ENCODE measurements at regions not wholly inside any gene's neighbourhood (a gene's known extent, or its start where the extent isn't known, plus 50 kb on each side); places are given as distances from the start of the nearest gene placed in this dataset.

GRCh38 chr1:95383111-95383510, 149.1 kb downstream of the RWDD3 start:
- Mint-ChIP-seq H3K36me3 (ENCODE audit: low read depth) (no peaks in the 10 kb centered on the region), H3K27me3 (ENCODE audit: low read depth) (no peaks in the 10 kb centered on the region), H3K4me3 (no peak overlapping the region), H3K27ac (no peak overlapping the region), H3K9me3 (no peaks in the 10 kb centered on the region), H3K4me1 (ENCODE audit: low read depth) (no peaks in the 10 kb centered on the region)
- DNase-seq (ENCODE audit: low spot score), result no peak

- Mint-ChIP-seq H3K36me3 (ENCODE audit: low read depth) (no peaks in the 10 kb centered on the region), H3K4me3 (no peak overlapping the region), H3K27ac (no peak overlapping the region), H3K27me3 (ENCODE audit: low read depth) (no peaks in the 10 kb centered on the region), H3K4me1 (ENCODE audit: low read depth) (no peaks in the 10 kb centered on the region), H3K9me3 (no peaks in the 10 kb centered on the region)
- no peak for DNase-seq (ENCODE audit: low spot score)
These were observed 150.6 kb downstream of the RWDD3 start for GRCh38 chr1:95384567-95384966.

DNA sequence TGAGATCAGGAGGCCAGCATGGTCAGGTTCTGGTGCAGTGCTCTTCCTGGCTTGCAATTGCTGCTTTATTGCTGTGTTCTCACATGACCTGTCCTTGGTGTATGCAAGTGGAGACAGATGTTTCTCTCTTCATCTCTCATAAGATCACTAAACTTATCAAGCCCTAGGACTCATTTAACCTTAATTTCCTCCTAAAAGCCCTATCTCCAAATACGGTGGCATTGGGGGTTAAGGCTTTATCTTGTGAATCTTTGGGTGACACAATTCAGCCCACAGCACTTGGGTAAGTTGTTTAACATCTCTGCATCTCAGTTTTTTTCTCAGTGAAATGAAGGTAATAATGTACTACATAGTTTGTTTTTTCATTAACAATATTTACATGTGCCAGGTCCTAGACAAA, 152.4 kb downstream of the RWDD3 start:
- Mint-ChIP-seq H3K36me3 (ENCODE audit: low read depth) (no peaks in the 10 kb centered on the region), H3K9me3 (no peaks in the 10 kb centered on the region), H3K27me3 (ENCODE audit: low read depth) (no peaks in the 10 kb centered on the region), H3K4me1 (ENCODE audit: low read depth) (no peaks in the 10 kb centered on the region), H3K4me3 (no peak overlapping the region), H3K27ac (no peak overlapping the region)
- DNase-seq (ENCODE audit: low spot score), result no peak

DNA sequence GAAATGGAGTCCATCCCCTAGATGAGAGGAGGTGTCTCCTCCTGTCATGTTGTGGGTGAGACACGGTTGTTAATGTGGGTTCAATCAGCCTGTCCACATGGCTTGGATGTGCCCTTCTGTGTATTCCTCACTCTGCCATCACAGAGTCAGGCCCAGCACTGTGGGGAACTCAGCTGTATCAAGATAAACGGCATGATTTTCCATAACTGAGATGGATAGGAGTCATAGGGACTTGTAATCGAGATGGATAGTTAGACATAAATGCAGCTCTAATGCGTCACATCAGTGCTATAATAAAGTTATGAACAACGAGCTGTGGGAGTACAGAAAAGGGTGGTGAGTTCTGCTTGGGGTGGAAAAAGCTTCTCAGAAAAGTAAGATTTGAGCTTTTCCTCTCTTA, 152.9 kb downstream of the RWDD3 start:
- no peaks in the 10 kb centered on the region for H3K9me3 Mint-ChIP-seq
- no peak for DNase-seq (ENCODE audit: low spot score)
- no peak overlapping the region for H3K27ac Mint-ChIP-seq
- H3K4me3 Mint-ChIP-seq, result no peak overlapping the region
- no peaks in the 10 kb centered on the region for H3K36me3 Mint-ChIP-seq (ENCODE audit: low read depth)
- H3K27me3 Mint-ChIP-seq (ENCODE audit: low read depth), result no peaks in the 10 kb centered on the region
- no peaks in the 10 kb centered on the region for H3K4me1 Mint-ChIP-seq (ENCODE audit: low read depth)

DNA sequence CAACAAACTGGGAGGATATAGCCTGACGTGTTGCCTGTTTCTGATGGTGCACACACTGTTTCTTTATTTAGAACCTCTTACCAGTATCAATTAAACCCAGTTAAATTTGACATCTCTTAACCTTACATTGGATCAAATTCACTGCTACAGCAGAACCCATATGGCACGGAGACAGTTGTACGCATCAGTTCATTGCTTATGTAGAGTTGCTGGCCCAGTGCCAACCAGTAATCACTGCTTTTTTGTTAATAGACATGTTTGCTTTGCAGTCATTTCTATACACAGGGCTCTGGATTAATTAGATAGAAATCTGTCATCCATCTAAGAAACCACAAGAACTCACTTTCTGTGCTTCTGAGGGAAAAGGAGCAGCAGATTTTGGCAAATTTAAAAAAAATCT, 154.0 kb downstream of the RWDD3 start:
- Mint-ChIP-seq H3K9me3 (no peaks in the 10 kb centered on the region), H3K27me3 (ENCODE audit: low read depth) (no peaks in the 10 kb centered on the region), H3K27ac (no peak overlapping the region)

DNA sequence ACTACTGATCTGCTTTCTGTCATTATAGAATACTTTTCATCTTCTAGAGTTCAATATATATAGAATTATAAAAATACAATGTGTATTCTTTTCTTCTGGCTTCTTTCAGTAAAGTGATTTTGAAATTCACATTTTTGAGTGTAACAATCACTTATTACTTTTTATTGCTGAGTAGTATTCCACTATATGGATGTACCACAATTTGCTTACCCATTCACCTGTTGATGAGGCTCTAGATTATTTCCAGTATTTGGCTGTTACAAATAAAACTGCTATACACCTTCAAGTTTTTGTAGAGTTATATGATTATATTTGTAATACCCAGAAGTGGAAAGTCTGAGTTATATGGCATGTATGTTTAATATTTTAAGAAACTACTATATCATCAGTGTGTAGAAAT, 159.4 kb downstream of the RWDD3 start:
- H3K27ac Mint-ChIP-seq, result no peak overlapping the region
- H3K9me3 Mint-ChIP-seq, result no peaks in the 10 kb centered on the region

More for the DNA sequence above, 154.0 kb downstream of the RWDD3 start:
- no peaks in the 10 kb centered on the region for H3K36me3 Mint-ChIP-seq (ENCODE audit: low read depth)
- no peak for DNase-seq (ENCODE audit: low spot score)
- H3K4me3 Mint-ChIP-seq, result no peak overlapping the region
- H3K4me1 Mint-ChIP-seq (ENCODE audit: low read depth), result no peaks in the 10 kb centered on the region

GRCh38 chr1:95396557-95396956, 162.5 kb downstream of the RWDD3 start:
- Mint-ChIP-seq H3K4me3 (no peak overlapping the region), H3K4me1 (ENCODE audit: low read depth) (no peaks in the 10 kb centered on the region), H3K27ac (no peak overlapping the region), H3K36me3 (ENCODE audit: low read depth) (no peaks in the 10 kb centered on the region), H3K9me3 (no peaks in the 10 kb centered on the region), H3K27me3 (ENCODE audit: low read depth) (no peaks in the 10 kb centered on the region)
- no peak for DNase-seq (ENCODE audit: low spot score)

More for the DNA sequence above, 159.4 kb downstream of the RWDD3 start:
- Mint-ChIP-seq H3K36me3 (ENCODE audit: low read depth) (no peaks in the 10 kb centered on the region), H3K4me1 (ENCODE audit: low read depth) (no peaks in the 10 kb centered on the region), H3K27me3 (ENCODE audit: low read depth) (no peaks in the 10 kb centered on the region), H3K4me3 (no peak overlapping the region)
- no peak for DNase-seq (ENCODE audit: low spot score)

DNA sequence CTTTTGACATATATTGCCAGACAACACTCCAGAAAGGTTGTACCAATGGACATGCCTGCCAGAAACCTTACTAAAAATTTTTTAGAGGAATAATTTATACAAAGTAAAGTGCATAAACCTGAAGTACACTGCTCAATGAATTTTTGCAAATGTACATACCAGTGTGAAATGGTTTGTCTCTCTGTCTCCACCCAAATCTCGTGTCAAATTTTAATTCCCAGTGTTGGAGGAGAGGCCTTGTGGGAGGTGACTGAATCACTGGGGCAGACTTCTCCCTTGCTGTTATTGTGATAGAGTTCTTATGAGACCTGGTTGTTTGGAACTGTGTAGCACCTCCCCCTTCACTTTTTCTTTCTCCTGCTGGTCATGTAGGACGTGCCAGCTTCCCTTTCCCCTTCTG, 168.8 kb downstream of the RWDD3 start:
- DNase-seq (ENCODE audit: low spot score), result no peak
- no peak overlapping the region for H3K4me3 Mint-ChIP-seq
- peaks cover 3% of the 10 kb centered on the region for H3K9me3 Mint-ChIP-seq
- H3K4me1 Mint-ChIP-seq (ENCODE audit: low read depth), result no peaks in the 10 kb centered on the region
- no peaks in the 10 kb centered on the region for H3K27me3 Mint-ChIP-seq (ENCODE audit: low read depth)
- no peak overlapping the region for H3K27ac Mint-ChIP-seq
- H3K36me3 Mint-ChIP-seq (ENCODE audit: low read depth), result no peaks in the 10 kb centered on the region

DNA sequence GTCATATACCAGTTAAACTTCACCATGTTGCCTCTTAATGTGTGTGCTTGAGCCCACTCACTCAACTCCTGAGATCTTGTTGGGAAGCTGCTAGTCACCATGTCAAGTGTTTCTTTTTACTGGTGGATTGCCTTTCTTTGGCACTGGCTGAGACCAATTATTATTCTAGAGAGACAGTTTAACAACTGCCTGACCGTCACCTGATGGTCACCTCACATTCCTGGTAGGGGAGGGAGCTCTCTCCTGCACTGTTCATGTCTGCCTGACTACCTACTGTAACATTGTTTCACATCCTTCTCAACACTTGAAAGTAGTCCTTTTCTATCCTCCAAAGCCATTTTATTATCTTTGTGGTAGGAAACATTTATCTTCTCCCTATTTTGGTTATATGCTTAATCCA, 172.3 kb downstream of the RWDD3 start:
- no peak overlapping the region for H3K27ac Mint-ChIP-seq
- peaks cover 3% of the 10 kb centered on the region for H3K9me3 Mint-ChIP-seq
- no peak overlapping the region for H3K4me3 Mint-ChIP-seq
- no peak for DNase-seq (ENCODE audit: low spot score)
- H3K27me3 Mint-ChIP-seq (ENCODE audit: low read depth), result no peaks in the 10 kb centered on the region
- H3K36me3 Mint-ChIP-seq (ENCODE audit: low read depth), result no peaks in the 10 kb centered on the region
- no peaks in the 10 kb centered on the region for H3K4me1 Mint-ChIP-seq (ENCODE audit: low read depth)

DNA sequence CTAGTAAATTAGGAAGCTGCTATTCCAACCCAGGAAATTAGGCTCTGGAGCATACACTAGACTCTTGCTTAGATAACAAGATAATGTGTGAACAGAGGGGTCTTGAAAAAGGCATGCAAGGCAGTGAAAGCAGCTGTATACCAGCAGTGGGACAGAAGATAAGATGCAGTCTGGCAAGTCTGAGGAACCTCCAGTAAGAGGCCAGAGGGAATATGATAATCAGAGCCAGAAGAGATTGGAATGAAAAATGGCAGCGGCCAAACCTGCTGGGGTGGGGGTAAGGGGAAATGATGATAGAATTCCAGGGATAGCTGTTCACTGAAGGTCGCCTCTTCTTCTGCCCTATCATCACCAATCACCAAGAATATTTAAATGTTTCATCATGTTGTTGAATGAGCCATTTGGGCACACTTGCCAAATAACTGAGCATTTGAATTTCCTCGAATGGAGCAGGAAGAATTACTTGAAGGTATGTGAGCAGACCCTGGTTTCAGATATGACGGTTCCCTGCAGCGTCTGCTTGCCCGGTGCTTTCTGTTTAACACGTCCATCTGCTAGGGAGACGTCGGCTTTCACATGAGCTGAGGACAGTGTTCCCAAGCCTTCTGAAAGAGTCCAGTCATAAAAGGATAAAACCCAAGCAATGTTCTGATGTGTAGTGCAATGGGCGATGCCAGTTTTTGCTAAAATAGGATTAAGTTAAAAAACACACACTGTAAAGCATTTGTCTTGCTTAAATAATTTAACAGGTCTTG, 173.3 kb downstream of the RWDD3 start:
- no peak overlapping the region for H3K4me3 Mint-ChIP-seq
- no peak overlapping the region for H3K27ac Mint-ChIP-seq
- H3K36me3 Mint-ChIP-seq (ENCODE audit: low read depth), result no peaks in the 10 kb centered on the region
- H3K27me3 Mint-ChIP-seq (ENCODE audit: low read depth), result no peaks in the 10 kb centered on the region
- no peak for DNase-seq (ENCODE audit: low spot score)
- peaks cover 3% of the 10 kb centered on the region for H3K9me3 Mint-ChIP-seq
- no peaks in the 10 kb centered on the region for H3K4me1 Mint-ChIP-seq (ENCODE audit: low read depth)

DNA sequence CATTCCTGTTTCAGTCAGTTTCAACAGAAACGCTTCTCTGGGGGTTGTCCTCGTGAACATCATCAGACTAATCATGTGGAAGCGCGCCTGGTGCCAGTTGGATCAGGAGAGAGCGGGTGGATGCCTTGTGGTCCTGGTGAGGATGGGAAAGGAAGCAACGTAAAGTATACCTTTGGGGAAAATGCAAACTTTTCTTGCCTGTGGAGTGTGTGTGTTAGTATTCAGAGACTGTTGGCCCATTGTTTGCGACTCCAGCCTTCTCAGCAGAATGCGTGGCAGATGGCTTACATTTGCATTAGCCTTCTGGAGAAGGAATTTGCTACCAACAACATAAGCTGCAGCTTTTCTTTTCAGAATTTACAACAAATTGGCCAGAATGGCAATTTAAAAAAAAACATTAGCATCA, 173.9 kb downstream of the RWDD3 start:
- peaks cover 3% of the 10 kb centered on the region for H3K9me3 Mint-ChIP-seq
- no peak overlapping the region for H3K27ac Mint-ChIP-seq
- no peak overlapping the region for H3K4me3 Mint-ChIP-seq
- no peaks in the 10 kb centered on the region for H3K27me3 Mint-ChIP-seq (ENCODE audit: low read depth)
- DNase-seq (ENCODE audit: low spot score), result no peak
- H3K36me3 Mint-ChIP-seq (ENCODE audit: low read depth), result no peaks in the 10 kb centered on the region
- H3K4me1 Mint-ChIP-seq (ENCODE audit: low read depth), result no peaks in the 10 kb centered on the region

GRCh38 chr1:95408507-95409136, 174.6 kb downstream of the RWDD3 start:
- H3K36me3 Mint-ChIP-seq (ENCODE audit: low read depth), result no peaks in the 10 kb centered on the region
- H3K4me3 Mint-ChIP-seq, result no peak overlapping the region
- DNase-seq (ENCODE audit: low spot score), result no peak
- peaks cover 1% of the 10 kb centered on the region for H3K9me3 Mint-ChIP-seq
- no peaks in the 10 kb centered on the region for H3K27me3 Mint-ChIP-seq (ENCODE audit: low read depth)
- H3K4me1 Mint-ChIP-seq (ENCODE audit: low read depth), result no peaks in the 10 kb centered on the region
- no peak overlapping the region for H3K27ac Mint-ChIP-seq

- H3K4me1 Mint-ChIP-seq (ENCODE audit: low read depth), result no peaks in the 10 kb centered on the region
- DNase-seq (ENCODE audit: low spot score), result no peak
- H3K27ac Mint-ChIP-seq, result no peak overlapping the region
- no peaks in the 10 kb centered on the region for H3K27me3 Mint-ChIP-seq (ENCODE audit: low read depth)
- no peaks in the 10 kb centered on the region for H3K36me3 Mint-ChIP-seq (ENCODE audit: low read depth)
- no peak overlapping the region for H3K4me3 Mint-ChIP-seq
- H3K9me3 Mint-ChIP-seq, result no peaks in the 10 kb centered on the region
These were observed 175.3 kb downstream of the RWDD3 start for GRCh38 chr1:95409276-95409675.

DNA sequence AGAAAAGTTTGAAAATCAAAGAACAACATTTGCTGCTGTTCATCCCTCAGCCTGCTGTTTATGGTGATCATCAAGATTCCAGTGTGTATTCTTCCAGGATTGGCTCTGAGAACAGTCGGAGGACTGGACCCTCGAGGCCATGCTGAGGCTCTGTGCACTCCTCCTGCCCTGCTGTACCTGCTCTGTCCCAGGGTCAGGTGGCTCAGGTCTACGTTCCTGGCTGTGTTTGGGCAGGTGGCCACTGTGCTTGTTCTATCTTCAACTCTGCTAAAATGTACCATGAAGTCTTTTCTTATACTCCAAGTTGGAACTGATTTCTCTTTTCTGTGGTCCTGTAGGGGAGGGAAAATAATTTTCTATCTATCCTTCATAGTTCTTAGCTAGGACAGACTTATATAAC, 175.9 kb downstream of the RWDD3 start:
- no peaks in the 10 kb centered on the region for H3K27me3 Mint-ChIP-seq (ENCODE audit: low read depth)
- no peak overlapping the region for H3K4me3 Mint-ChIP-seq
- no peak overlapping the region for H3K27ac Mint-ChIP-seq
- no peaks in the 10 kb centered on the region for H3K4me1 Mint-ChIP-seq (ENCODE audit: low read depth)
- no peaks in the 10 kb centered on the region for H3K36me3 Mint-ChIP-seq (ENCODE audit: low read depth)
- no peak for DNase-seq (ENCODE audit: low spot score)
- no peaks in the 10 kb centered on the region for H3K9me3 Mint-ChIP-seq

GRCh38 chr1:95415146-95415545, 181.1 kb downstream of the RWDD3 start:
- Mint-ChIP-seq H3K27me3 (ENCODE audit: low read depth) (no peaks in the 10 kb centered on the region), H3K36me3 (ENCODE audit: low read depth) (no peaks in the 10 kb centered on the region), H3K9me3 (no peaks in the 10 kb centered on the region), H3K4me1 (ENCODE audit: low read depth) (no peaks in the 10 kb centered on the region), H3K4me3 (no peak overlapping the region), H3K27ac (no peak overlapping the region)
- no peak for DNase-seq (ENCODE audit: low spot score)
